Muscle of arm (tissue), 1 donor: ENCODE measurements at regions not wholly inside any gene's neighbourhood (a gene's known extent, or its start where the extent isn't known, plus 50 kb on each side); places are given as distances from the start of the nearest gene placed in this dataset.

Source experiments
- DNase-seq: peaks from one replicate; pipeline ENCODE4 v3.0.0-alpha.2; 2013

- no peak for DNase-seq
Measured at GRCh38 chr6:54009052-54009654, 102.1 kb upstream of the MLIP start.

- peak; percentile 68 for DNase-seq
Measured at GRCh38 chr6:54010340-54011276, 100.6 kb upstream of the MLIP start.

- no peak for DNase-seq
Measured at GRCh38 chr6:54011277-54011648, 100.0 kb upstream of the MLIP start.

GRCh38 chr6:54013966-54014365 is 97.3 kb upstream of the MLIP start:
- no peak for DNase-seq

- DNase-seq: no peak
Measured at GRCh38 chr6:54014440-54014839, 96.8 kb upstream of the MLIP start.

GRCh38 chr6:54017877-54018276 is 93.4 kb upstream of the MLIP start:
- DNase-seq: no peak

- no peak for DNase-seq
Measured at GRCh38 chr6:54018722-54019121, 92.5 kb upstream of the MLIP start.

GRCh38 chr6:54019860-54020259 is 91.4 kb upstream of the MLIP start:
- no peak for DNase-seq

GRCh38 chr6:54020334-54020733 is 90.9 kb upstream of the MLIP start:
- no peak for DNase-seq

GRCh38 chr6:54026652-54027400 is 84.4 kb upstream of the MLIP start:
- no peak for DNase-seq

- no peak for DNase-seq
Measured at GRCh38 chr6:54028170-54028569, 83.1 kb upstream of the MLIP start.

GRCh38 chr6:54029187-54029586 is 82.1 kb upstream of the MLIP start:
- DNase-seq: no peak

- no peak for DNase-seq
Measured at GRCh38 chr6:54031169-54031568, 80.1 kb upstream of the MLIP start.

- DNase-seq: no peak
Measured at GRCh38 chr6:54037277-54037779, 73.9 kb upstream of the MLIP start.

- no peak for DNase-seq
Measured at GRCh38 chr6:54040545-54040944, 70.7 kb upstream of the MLIP start.

- no peak for DNase-seq
Measured at GRCh38 chr6:54041239-54041638, 70.0 kb upstream of the MLIP start.

GRCh38 chr6:54043360-54043759 is 67.9 kb upstream of the MLIP start:
- DNase-seq: no peak

- no peak for DNase-seq
Measured at GRCh38 chr6:54044059-54044458, 67.2 kb upstream of the MLIP start.

- DNase-seq: no peak
Measured at GRCh38 chr6:54048782-54049181, 62.5 kb upstream of the MLIP start.

- no peak for DNase-seq
Measured at GRCh38 chr6:54050750-54051149, 60.5 kb upstream of the MLIP start.

- peak; percentile 53 for DNase-seq
Measured at GRCh38 chr6:54053881-54054391, 57.3 kb upstream of the MLIP start.

- no peak for DNase-seq
Measured at GRCh38 chr6:54056105-54056504, 55.1 kb upstream of the MLIP start.
